Osteoblast (primary cell): ENCODE measurements at regions not wholly inside any gene's neighbourhood (a gene's known extent, or its start where the extent isn't known, plus 50 kb on each side); places are given as distances from the start of the nearest gene placed in this dataset.

ENCODE experiments used
- DNase-seq: peaks from one replicate; pipeline ENCODE4 v3.0.0; 2011; ENCODE audit warnings: low spot score, mixed read lengths; ENCODE audit not compliant: insufficient read length; ENCODE audit errors: missing footprints
- H2AFZ ChIP-seq: 2 replicates; pipeline ENCODE4 v1.6.0; 2011; ENCODE audit warnings: mild to moderate bottlenecking, low read length
- H3K27ac ChIP-seq: 2 replicates; pipeline ENCODE4 v1.5.1; 2011; ENCODE audit warnings: mild to moderate bottlenecking, low read depth, low read length, moderate library complexity
- H3K27me3 ChIP-seq: 2 replicates; pipeline ENCODE4 v1.6.0; 2012; ENCODE audit warnings: mild to moderate bottlenecking, control low read depth, inconsistent platforms, low read length, moderate library complexity; ENCODE audit not compliant: insufficient read depth
- H3K36me3 ChIP-seq: 2 replicates; pipeline ENCODE4 v1.5.1; 2011; ENCODE audit warnings: mild to moderate bottlenecking, low read length, control low read depth, moderate library complexity; ENCODE audit not compliant: insufficient read depth
- H3K4me1 ChIP-seq: 2 replicates; pipeline ENCODE4 v1.5.1; 2011; ENCODE audit warnings: mild to moderate bottlenecking, low read length, control low read depth, moderate library complexity; ENCODE audit not compliant: insufficient read depth
- H3K4me2 ChIP-seq: 2 replicates; pipeline ENCODE4 v1.6.0; 2011; ENCODE audit warnings: mild to moderate bottlenecking, low read length; ENCODE audit not compliant: insufficient read depth
- H3K4me3 ChIP-seq: fragments of 200-600 bp; sonication (generic); 3 replicates; pipeline ENCODE4 v1.5.1; 2012; ENCODE audit warnings: mild to moderate bottlenecking, low read length, inconsistent platforms; ENCODE audit not compliant: insufficient read depth
- H3K79me2 ChIP-seq: 2 replicates; pipeline ENCODE4 v1.6.0; 2012; ENCODE audit warnings: mild to moderate bottlenecking, low read length, control low read depth, inconsistent platforms; ENCODE audit not compliant: insufficient read depth
- H3K9me3 ChIP-seq: 2 replicates; pipeline ENCODE4 v1.5.1; 2011; ENCODE audit warnings: low read depth, low read length, control low read depth
- H4K20me1 ChIP-seq: 2 replicates; pipeline ENCODE4 v1.6.0; 2012; ENCODE audit warnings: mild to moderate bottlenecking, low read length, control low read depth; ENCODE audit not compliant: insufficient read depth
- TF ChIP-seq, protein P1 (sequence below): IDR thresholded peaks from 2 replicates; pipeline ENCODE4 v1.5.1; 2011; ENCODE audit warnings: mild to moderate bottlenecking, low read depth, low read length, moderate library complexity; ENCODE audit errors: extremely low read depth

DNA sequence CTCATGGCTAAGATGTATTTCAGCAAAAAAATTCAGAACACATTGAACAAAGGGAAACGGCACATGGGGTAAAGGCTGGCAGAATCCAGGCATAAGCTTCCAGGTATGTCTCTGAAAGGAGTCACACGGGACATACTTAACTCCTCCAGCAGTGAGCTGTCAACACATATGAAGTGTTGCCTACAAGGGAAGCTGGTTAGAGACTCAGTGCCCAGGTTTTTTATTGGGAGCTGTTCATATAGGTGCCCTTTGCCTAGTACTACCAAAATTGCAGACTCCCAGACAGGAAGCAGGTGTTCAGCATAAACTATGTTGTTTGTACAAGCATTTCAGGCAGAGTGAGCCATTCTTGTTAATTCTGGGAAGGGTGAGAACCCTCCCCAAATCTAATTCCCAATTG lies 77.4 kb upstream of the PUDP start:
- H4K20me1 ChIP-seq = no peaks in the 10 kb centered on the region
- no peaks in the 10 kb centered on the region for H3K27me3 ChIP-seq
- no peak overlapping the region for H2AFZ ChIP-seq
- no peaks in the 10 kb centered on the region for H3K79me2 ChIP-seq
- no peaks in the 10 kb centered on the region for H3K4me1 ChIP-seq
- H3K9me3 ChIP-seq = no peaks in the 10 kb centered on the region
- no peak overlapping the region for H3K27ac ChIP-seq
- H3K36me3 ChIP-seq = no peaks in the 10 kb centered on the region
- H3K4me3 ChIP-seq = no peak overlapping the region
- TF ChIP-seq, protein P1, sequence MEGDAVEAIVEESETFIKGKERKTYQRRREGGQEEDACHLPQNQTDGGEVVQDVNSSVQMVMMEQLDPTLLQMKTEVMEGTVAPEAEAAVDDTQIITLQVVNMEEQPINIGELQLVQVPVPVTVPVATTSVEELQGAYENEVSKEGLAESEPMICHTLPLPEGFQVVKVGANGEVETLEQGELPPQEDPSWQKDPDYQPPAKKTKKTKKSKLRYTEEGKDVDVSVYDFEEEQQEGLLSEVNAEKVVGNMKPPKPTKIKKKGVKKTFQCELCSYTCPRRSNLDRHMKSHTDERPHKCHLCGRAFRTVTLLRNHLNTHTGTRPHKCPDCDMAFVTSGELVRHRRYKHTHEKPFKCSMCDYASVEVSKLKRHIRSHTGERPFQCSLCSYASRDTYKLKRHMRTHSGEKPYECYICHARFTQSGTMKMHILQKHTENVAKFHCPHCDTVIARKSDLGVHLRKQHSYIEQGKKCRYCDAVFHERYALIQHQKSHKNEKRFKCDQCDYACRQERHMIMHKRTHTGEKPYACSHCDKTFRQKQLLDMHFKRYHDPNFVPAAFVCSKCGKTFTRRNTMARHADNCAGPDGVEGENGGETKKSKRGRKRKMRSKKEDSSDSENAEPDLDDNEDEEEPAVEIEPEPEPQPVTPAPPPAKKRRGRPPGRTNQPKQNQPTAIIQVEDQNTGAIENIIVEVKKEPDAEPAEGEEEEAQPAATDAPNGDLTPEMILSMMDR = no peak
- no peak overlapping the region for H3K4me2 ChIP-seq
- no peak for DNase-seq

DNA sequence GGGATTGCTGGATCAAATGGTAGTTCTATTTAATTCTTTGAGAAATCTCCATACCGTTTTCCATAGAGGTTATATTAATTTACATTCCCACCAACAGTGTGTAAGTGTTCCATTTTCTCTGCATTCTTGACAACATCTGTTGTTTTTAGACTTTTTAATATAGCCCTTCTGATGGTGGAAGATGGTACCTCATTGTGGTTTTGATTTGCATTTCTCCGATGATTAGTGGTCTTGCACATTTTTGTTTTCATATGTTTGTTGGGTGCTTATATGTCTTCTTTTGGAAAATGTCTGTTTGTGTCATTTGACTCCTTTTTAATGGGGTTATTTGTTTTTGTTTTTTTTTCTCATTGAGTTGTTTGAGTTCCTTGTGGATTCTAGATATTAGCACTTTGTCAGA lies 75.3 kb upstream of the PUDP start:
- Histone ChIP-seq H4K20me1 (no peaks in the 10 kb centered on the region), H3K27me3 (no peaks in the 10 kb centered on the region), H2AFZ (no peak overlapping the region), H3K4me3 (no peak overlapping the region), H3K36me3 (no peaks in the 10 kb centered on the region), H3K4me2 (no peak overlapping the region), H3K27ac (no peak overlapping the region), H3K9me3 (no peaks in the 10 kb centered on the region), H3K79me2 (no peaks in the 10 kb centered on the region), H3K4me1 (no peaks in the 10 kb centered on the region)
- DNase-seq = no peak
- TF ChIP-seq, protein P1 = no peak

DNA sequence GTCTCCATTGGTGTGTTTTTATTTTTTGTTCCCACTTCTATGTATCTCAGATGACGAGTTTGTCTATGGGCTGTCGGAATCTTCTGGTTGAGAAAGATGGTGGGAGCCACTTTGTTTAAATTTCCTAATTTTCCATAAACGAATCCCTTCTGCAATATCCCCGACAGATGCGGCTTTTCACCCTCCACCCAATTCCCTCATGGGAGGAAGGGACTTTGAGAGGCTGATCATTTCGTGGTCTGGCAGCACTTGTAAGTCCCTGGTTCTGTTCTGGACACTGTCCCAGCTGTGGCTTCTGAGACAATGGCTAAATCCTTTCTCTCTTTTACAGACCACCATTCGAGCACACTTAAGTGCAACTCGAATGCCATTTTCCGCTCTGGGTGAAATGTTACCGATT lies 72.2 kb upstream of the PUDP start:
- TF ChIP-seq, protein P1 = no peak
- H3K4me2 ChIP-seq = no peak overlapping the region
- H3K27me3 ChIP-seq = no peaks in the 10 kb centered on the region
- DNase-seq = no peak
- no peaks in the 10 kb centered on the region for H3K36me3 ChIP-seq
- no peaks in the 10 kb centered on the region for H4K20me1 ChIP-seq
- no peak overlapping the region for H2AFZ ChIP-seq
- no peak overlapping the region for H3K4me3 ChIP-seq
- no peaks in the 10 kb centered on the region for H3K4me1 ChIP-seq
- H3K79me2 ChIP-seq = no peaks in the 10 kb centered on the region
- H3K27ac ChIP-seq = no peak overlapping the region
- no peaks in the 10 kb centered on the region for H3K9me3 ChIP-seq

DNA sequence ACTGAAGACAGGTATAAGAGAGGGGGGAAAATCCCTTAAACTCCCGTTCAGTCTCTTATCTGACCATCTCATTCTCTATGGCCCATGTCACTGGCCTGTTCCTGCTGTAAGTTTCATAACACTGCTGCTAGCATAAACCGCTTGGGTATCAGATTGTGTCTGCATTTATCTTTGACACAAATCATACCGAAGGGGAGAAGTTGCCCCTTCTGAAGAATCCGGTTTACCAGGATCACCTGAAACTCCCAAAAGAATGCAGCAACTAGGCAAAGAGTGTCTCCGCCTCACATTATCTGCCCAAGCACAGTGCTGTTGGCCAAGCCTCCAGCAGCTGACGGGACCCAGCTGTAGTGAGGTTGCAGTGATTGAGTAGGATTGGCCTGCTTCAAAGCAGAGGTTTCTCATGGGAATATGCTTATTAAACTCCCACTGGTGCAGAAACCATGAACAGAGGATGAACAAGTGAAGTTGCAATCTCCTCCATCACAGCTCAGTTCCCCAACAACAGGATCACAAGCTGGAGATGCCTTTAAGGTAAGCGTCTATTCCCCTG lies 71.3 kb upstream of the PUDP start:
- no peak overlapping the region for H2AFZ ChIP-seq
- TF ChIP-seq, protein P1 = no peak
- H3K79me2 ChIP-seq = no peaks in the 10 kb centered on the region
- no peak for DNase-seq
- H3K4me3 ChIP-seq = no peak overlapping the region
- no peak overlapping the region for H3K27ac ChIP-seq
- H3K27me3 ChIP-seq = no peaks in the 10 kb centered on the region
- no peak overlapping the region for H3K4me2 ChIP-seq
- no peaks in the 10 kb centered on the region for H4K20me1 ChIP-seq
- H3K36me3 ChIP-seq = no peaks in the 10 kb centered on the region
- H3K9me3 ChIP-seq = no peaks in the 10 kb centered on the region
- no peaks in the 10 kb centered on the region for H3K4me1 ChIP-seq
